ENCODE measurements at regions not wholly inside any gene's neighbourhood (a gene's known extent, or its start where the extent isn't known, plus 50 kb on each side); places are given as distances from the start of the nearest gene placed in this dataset.
"Not testable (repeated sequence)": the region's sequence is repeated elsewhere in the genome, so short reads cannot be mapped to it uniquely, and the experiment has no call there.

DNA sequence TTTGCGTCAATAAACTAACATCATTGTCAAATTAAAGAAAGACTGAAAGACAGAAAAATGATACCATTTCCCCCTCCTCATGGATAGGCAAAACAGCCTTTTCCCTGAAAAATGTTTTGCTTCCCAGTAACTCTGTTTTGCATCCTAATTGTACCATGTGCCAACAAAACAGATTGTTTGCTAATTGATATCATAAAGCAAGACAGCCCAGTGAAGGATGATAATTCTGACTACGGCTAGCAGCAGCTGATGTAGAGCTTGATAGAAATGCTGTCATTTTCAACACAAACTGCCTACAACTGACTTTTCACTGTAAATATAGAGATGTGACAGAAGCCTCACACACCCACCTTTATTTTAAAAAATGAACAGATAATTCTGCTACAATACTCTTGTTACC lies 1061.6 kb downstream of the HACE1 start:
- no peak for DNase-seq (ENCODE audit: low read depth, low spot score)

GRCh38 chr6:103797738-103798137 lies 1062.0 kb downstream of the HACE1 start:
- DNase-seq (ENCODE audit: low read depth, low spot score): no peak

DNA sequence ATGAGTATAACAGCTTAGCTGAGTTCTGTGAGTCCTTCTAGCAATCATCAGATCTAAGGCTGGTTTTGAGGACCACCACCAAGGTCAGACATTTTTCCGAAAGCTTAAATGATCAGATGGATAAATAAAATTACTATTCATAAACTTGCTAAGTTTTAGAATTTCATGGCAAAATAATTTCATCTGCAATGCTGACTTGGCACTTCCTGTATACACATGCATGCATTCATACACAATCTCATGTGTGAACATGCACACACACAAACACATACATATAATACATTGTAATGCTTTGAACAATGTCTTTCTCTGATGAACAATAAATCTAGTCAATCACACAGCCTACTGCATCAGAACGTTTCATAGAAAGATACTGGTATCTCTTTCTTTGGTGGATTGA lies 1068.3 kb downstream of the HACE1 start:
- no peak for DNase-seq (ENCODE audit: low read depth, low spot score)

DNA sequence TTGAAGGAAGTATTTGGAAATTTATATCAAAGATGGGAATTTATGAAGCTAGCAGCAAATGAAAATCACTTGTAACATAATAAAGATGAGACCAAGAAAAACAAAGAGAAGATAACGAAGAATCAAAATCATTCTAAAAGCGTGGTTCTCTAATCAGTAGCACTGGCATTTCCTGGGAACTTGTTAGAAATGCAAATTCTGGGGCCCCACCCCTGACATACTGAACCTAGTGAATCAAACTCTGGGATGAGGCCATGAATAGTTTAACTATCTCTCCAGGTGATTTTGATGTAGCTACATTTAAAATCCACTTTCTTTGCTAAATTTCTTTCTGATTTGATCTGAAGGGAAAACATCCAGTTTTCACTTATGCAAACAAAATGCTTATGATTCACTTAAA lies 1075.6 kb downstream of the HACE1 start:
- DNase-seq (ENCODE audit: low read depth, low spot score): no peak

GRCh38 chr6:103783329-103783728 lies 1076.4 kb downstream of the HACE1 start:
- DNase-seq (ENCODE audit: low read depth, low spot score): no peak

DNA sequence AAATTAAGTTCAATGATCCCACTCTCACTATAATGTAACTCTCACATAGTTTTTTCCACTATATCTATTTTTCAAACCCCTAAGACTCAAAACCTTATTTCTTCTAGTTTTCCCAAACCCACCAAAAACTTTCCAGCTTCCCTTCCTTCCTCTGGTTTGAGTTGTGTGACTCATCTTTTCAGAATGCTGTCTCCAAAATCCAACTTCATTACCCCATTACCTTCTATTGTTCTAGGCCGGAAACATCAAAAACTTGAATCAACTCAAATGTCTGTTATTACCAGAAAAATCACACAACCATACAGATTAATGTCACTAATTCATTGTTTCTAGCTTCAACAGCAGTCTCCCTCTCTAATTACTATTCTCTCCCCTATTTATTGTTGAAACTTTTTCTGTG lies 1090.3 kb downstream of the HACE1 start:
- no peak for DNase-seq (ENCODE audit: low read depth, low spot score)

DNA sequence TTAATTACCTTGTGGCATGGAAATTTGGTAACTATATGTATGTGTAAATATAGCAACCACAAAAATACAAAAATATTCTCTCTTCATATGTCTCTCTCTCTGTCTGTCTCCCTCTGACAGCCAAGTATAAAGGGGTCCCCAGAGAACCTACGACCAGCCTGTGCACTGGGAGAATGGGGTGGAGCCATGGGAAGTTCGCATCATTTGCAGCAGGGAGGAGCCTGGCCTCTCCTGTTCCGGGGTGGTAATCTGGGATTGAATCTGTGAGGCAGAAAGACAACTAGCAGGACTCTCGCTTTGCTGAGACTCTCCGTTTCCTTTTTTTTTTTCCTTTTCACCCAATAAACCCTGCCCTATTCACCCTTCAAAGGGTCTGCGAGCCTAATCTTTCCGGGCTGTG lies 1109.1 kb downstream of the HACE1 start:
- no peak for DNase-seq (ENCODE audit: low read depth, low spot score)

DNA sequence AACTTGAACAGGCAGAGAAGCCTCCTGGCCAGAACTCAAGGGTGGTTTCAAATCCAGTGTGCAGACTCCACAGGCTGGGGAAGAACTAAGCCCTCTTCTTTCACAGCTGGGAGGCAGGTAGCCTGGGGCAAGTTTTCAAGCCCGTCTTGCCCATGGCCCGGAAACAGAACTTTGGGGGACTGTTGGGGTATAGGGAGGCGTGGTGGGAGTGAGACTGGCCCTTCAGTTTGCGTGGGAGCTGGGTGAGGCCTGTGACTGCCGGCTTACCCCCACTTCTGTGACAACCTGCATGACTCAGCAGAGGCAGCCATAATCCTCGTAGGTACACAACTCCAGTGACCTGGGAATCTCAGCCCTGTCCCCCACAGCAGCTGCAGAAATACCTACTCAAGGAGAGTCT lies 1125.7 kb downstream of the HACE1 start:
- DNase-seq (ENCODE audit: low read depth, low spot score): no peak

- no peak for DNase-seq (ENCODE audit: low read depth, low spot score)
These were observed 1130.1 kb downstream of the HACE1 start for GRCh38 chr6:103729658-103730057.

DNA sequence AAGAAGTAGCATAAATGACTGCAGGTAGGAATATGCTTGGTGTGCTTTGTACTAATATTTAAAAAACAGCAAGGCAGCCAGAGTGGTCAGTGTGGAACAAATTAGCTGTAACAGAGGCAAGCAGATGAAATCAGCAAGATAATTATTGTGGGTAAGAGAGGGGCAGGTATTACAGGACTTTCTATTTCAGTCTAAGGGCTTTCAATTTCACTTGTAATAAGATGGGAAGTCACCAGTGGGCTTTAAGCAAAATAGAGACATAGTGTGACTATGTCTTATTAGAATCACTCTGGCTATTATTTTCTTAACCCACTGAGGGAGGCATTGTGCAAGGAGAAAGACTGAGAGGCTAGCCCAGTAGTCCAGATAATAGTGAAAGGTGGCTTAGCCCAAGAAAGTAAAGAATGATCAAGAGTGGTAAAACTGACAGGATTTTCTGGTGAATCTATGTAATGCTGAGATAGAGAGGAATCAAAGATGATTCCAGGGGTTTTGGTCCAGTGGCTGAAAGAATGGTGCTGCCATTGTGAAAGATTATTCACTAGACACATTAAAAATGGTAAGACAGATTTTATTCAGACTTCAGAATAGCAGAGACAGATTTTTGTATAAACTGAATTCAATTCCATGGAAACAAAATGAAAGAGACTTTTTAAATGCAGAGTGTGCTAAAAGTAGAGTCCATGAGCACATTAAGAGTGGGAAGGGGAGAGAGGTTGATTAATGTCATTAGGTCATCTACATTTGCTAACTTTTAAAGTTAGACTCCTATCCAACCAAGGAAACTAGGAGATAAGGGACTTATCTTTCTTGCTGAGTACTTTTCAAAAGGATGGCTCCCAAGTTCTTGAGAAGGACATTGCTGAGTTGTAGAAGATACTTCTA lies 1136.0 kb downstream of the HACE1 start:
- DNase-seq (ENCODE audit: low read depth, low spot score): no peak

GRCh38 chr6:103722683-103723082 lies 1137.0 kb downstream of the HACE1 start:
- no peak for DNase-seq (ENCODE audit: low read depth, low spot score)

GRCh38 chr6:103721923-103722322 lies 1137.8 kb downstream of the HACE1 start:
- no peak for DNase-seq (ENCODE audit: low read depth, low spot score)

- DNase-seq (ENCODE audit: low read depth, low spot score): no peak
These were observed 1139.3 kb downstream of the HACE1 start for GRCh38 chr6:103720393-103720792.

- no peak for DNase-seq (ENCODE audit: low read depth, low spot score)
These were observed 1140.2 kb downstream of the HACE1 start for GRCh38 chr6:103719545-103719944.

- no peak for DNase-seq (ENCODE audit: low read depth, low spot score)
These were observed 1144.5 kb downstream of the HACE1 start for GRCh38 chr6:103715269-103715668.

DNA sequence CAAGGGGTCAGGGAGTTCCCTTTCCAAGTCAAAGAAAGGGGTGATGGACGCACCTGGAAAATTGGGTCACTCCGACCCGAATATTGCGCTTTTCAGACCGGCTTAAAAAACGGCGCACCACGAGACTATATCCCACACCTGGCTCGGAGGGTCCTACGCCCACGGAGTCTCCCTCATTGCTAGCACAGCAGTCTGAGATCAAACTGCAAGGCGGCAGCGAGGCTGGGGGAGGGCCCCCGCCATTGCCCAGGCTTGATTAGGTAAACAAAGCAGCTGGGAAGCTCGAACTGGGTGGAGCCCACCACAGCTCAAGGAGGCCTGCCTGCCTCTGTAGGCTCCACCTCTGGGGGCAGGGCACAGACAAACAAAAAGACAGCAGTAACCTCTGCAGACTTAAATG lies 1150.5 kb downstream of the HACE1 start:
- not testable (repeated sequence) for DNase-seq (ENCODE audit: low read depth, low spot score)

DNA sequence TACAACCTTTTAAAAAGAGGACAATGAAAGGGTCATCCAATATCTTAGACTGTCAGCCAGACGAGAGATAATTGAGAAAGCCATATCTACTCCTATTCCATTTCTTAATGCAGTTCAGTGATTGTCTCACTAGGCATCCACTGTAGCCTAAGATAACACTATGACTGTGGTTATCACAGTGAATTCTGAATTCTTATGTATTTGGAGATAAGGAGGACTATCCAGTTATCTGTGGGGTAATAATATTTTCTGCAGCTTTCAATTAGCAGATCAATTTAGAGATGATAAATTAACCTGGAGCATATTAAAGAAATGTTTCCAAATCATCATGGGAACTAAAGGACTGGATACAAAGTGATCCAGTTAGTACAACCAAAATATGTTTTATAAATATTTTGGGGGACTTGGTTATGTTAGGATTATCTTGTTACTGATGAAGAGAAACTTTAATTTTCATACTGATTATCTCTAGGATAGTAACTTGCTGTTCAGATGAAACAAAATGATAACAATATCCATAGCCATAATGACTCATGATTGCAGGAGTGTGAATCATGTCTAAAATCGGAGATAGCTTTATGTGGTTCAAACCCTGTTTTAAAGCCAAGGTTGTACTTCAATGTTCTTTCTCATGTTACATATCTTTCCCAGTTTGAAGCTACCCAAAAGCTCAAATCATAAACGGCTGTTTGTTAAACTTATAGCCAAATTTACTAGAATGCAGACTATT lies 1152.0 kb downstream of the HACE1 start:
- no peak for DNase-seq (ENCODE audit: low read depth, low spot score)

- no peak for DNase-seq (ENCODE audit: low read depth, low spot score)
These were observed 1160.0 kb downstream of the HACE1 start for GRCh38 chr6:103699769-103700168.

- DNase-seq (ENCODE audit: low read depth, low spot score): no peak
These were observed 1172.3 kb downstream of the HACE1 start for GRCh38 chr6:103687430-103687829.

- DNase-seq (ENCODE audit: low read depth, low spot score): no peak
These were observed 1179.6 kb downstream of the HACE1 start for GRCh38 chr6:103680116-103680515.

DNA sequence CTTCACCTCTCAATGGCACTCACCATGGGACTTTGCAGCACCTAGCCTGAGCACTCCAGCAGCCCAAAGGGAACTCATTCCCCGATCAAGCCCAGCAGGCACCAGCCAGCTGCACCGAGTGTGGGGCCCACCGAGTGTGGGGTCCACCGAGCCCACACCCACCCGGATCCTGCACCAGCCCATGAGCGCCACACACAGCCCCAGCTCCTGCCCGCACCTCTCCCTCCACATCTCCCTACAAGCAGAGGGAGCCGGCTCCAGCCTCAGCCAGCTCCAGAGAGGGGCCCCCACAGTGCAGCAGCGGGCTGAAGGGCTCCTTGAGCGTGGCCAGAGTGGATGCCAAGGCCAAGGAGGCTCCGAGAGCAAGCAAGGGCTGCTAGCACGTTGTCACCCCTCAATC lies 1182.4 kb downstream of the HACE1 start:
- no peak for DNase-seq (ENCODE audit: low read depth, low spot score)

GRCh38 chr6:103675807-103676406 lies 1183.8 kb downstream of the HACE1 start:
- no peak for DNase-seq (ENCODE audit: low read depth, low spot score)

DNA sequence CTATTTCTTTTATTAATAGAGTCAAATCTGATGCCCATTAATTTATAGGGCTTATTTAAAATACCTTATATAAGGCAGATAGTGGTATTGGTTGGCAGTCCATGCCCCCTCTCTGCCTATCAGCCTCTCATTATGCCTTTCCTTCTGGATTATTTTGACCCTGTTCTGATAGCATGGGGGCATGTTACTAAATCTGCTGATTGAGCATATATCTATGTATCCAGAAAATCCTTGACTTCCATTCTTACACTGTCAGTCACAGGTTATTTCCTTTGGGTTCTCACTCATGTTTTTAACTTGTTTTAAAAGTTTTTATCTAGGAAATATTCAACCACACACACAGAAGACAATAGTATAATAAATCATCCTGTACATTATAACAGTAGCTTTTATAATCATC lies 1184.9 kb downstream of the HACE1 start:
- no peak for DNase-seq (ENCODE audit: low read depth, low spot score)
